Naive thymus-derived CD8-positive, alpha-beta T cell (primary cell): ENCODE measurements at regions not wholly inside any gene's neighbourhood (a gene's known extent, or its start where the extent isn't known, plus 50 kb on each side); places are given as distances from the start of the nearest gene placed in this dataset.
"Not testable (repeated sequence)": the region's sequence is repeated elsewhere in the genome, so short reads cannot be mapped to it uniquely, and the experiment has no call there.

Experiments
- ATAC-seq, 2 donors: fragments of 150-1000 bp; cut with Tn5 transposase in 1 of 2; sonication (Bioruptor Pico), chemical (Tn5 transposase) in 1 of 2; 1 replicate in 1 of 2; 2 replicates in 1 of 2; pipeline ENCODE4 v1.10.0; 2021; ENCODE audit warnings: mild to moderate bottlenecking in 2 of 2, moderate library complexity in 2 of 2
- POLR2A ChIA-PET: fragments of 350-600 bp; sonication (Branson Sonifier 250); formaldehyde crosslinking; loops from one replicate; lab custom pipeline; 2021; ENCODE audit warnings: antibody characterized with exemption; lab: Charles Lee
- DNase-seq, 10 donors: peaks; one replicate each; pipeline versions ENCODE4 v3.0.0 to v3.0.0-alpha.2; 2020 to 2022
- H3K27ac Mint-ChIP-seq, 10 donors: one replicate each; pipeline ENCODE4 v1.8.0; 2020 to 2022; ENCODE audit warnings: mild to moderate bottlenecking in 10 of 10, mixed read lengths in 10 of 10, moderate library complexity in 4 of 10, inconsistent platforms in 1 of 10
- H3K27me3 Mint-ChIP-seq, 5 donors: one replicate each; pipeline ENCODE4 v1.8.0; 2021 to 2022; ENCODE audit warnings: mixed read lengths in 5 of 5
- H3K36me3 Mint-ChIP-seq, 3 donors: one replicate each; pipeline ENCODE4 v1.8.0; 2020 to 2022; ENCODE audit warnings: mixed read lengths in 3 of 3, mild to moderate bottlenecking in 2 of 3, inconsistent platforms in 1 of 3
- H3K4me1 Mint-ChIP-seq, 4 donors: one replicate each; pipeline ENCODE4 v1.8.0; 2021 to 2022; ENCODE audit warnings: mixed read lengths in 4 of 4
- H3K4me3 Mint-ChIP-seq, 10 donors: one replicate each; pipeline ENCODE4 v1.8.0; 2020 to 2022; ENCODE audit warnings: mild to moderate bottlenecking in 10 of 10, mixed read lengths in 10 of 10, moderate library complexity in 6 of 10, inconsistent platforms in 1 of 10
- H3K9me3 Mint-ChIP-seq, 9 donors: one replicate each; pipeline ENCODE4 v1.8.0; 2020 to 2022; ENCODE audit warnings: mixed read lengths in 9 of 9, mild to moderate bottlenecking in 3 of 9, inconsistent platforms in 1 of 9, moderate library complexity in 1 of 9

GRCh38 chr7:19302731-19303130, 157.5 kb upstream of the FERD3L start:
- Mint-ChIP-seq H3K9me3 (peaks cover 0 to 9% (median 0%) of the 10 kb centered on the region in 9 donors), H3K4me3 (no peak overlapping the region), H3K4me1 (no peaks in the 10 kb centered on the region), H3K36me3 (no peaks in the 10 kb centered on the region), H3K27me3 (no peaks in the 10 kb centered on the region), H3K27ac (no peak overlapping the region)
- DNase-seq (no peak), ATAC-seq (no peak)
- POLR2A ChIA-PET = no interaction called here

- H3K4me1 Mint-ChIP-seq = peaks cover 0 to 2% (median 0%) of the 10 kb centered on the region in 4 donors
- ATAC-seq (no peak), DNase-seq (no peak)
- H3K9me3 Mint-ChIP-seq = peaks cover 0 to 9% (median 0%) of the 10 kb centered on the region in 9 donors
- no peak overlapping the region for H3K4me3 Mint-ChIP-seq
- no peaks in the 10 kb centered on the region for H3K36me3 Mint-ChIP-seq
- no peak overlapping the region for H3K27ac Mint-ChIP-seq
- no peaks in the 10 kb centered on the region for H3K27me3 Mint-ChIP-seq
- POLR2A ChIA-PET = no interaction called here
These were observed 151.4 kb upstream of the FERD3L start for GRCh38 chr7:19296617-19297016.

GRCh38 chr7:19295376-19295775, 150.2 kb upstream of the FERD3L start:
- no peaks in the 10 kb centered on the region for H3K27me3 Mint-ChIP-seq
- POLR2A ChIA-PET = no interaction called here

GRCh38 chr7:19294619-19295018, 149.4 kb upstream of the FERD3L start:
- H3K36me3 Mint-ChIP-seq = no peaks in the 10 kb centered on the region
- ATAC-seq (no peak), DNase-seq (no peak)
- H3K4me1 Mint-ChIP-seq = peaks cover 0 to 2% (median 0%) of the 10 kb centered on the region in 4 donors
- POLR2A ChIA-PET = no interaction called here
- H3K4me3 Mint-ChIP-seq = no peak overlapping the region
- no peaks in the 10 kb centered on the region for H3K27me3 Mint-ChIP-seq
- no peak overlapping the region for H3K27ac Mint-ChIP-seq
- peaks cover 0 to 11% (median 0%) of the 10 kb centered on the region in 9 donors for H3K9me3 Mint-ChIP-seq

More at GRCh38 chr7:19295376-19295775, 150.2 kb upstream of the FERD3L start:
- H3K4me3 Mint-ChIP-seq = no peak overlapping the region
- no peaks in the 10 kb centered on the region for H3K36me3 Mint-ChIP-seq
- ATAC-seq = no peak
- H3K9me3 Mint-ChIP-seq = peaks cover 0 to 11% (median 0%) of the 10 kb centered on the region in 9 donors
- DNase-seq = no peak
- no peak overlapping the region for H3K27ac Mint-ChIP-seq
- peaks cover 0 to 2% (median 0%) of the 10 kb centered on the region in 4 donors for H3K4me1 Mint-ChIP-seq

GRCh38 chr7:19293431-19293830, 148.2 kb upstream of the FERD3L start:
- POLR2A ChIA-PET = no interaction called here
- no peak for DNase-seq
- no peak for ATAC-seq
- H3K4me1 Mint-ChIP-seq = peaks cover 0 to 2% (median 0%) of the 10 kb centered on the region in 4 donors
- peaks cover 0 to 11% (median 2%) of the 10 kb centered on the region in 9 donors for H3K9me3 Mint-ChIP-seq
- no peak overlapping the region for H3K27ac Mint-ChIP-seq
- H3K36me3 Mint-ChIP-seq = no peaks in the 10 kb centered on the region
- H3K27me3 Mint-ChIP-seq = no peaks in the 10 kb centered on the region
- no peak overlapping the region for H3K4me3 Mint-ChIP-seq

- H3K36me3 Mint-ChIP-seq = no peaks in the 10 kb centered on the region
- no peak overlapping the region for H3K4me3 Mint-ChIP-seq
- H3K4me1 Mint-ChIP-seq = peaks cover 0 to 2% (median 0%) of the 10 kb centered on the region in 4 donors
- ATAC-seq (no peak), DNase-seq (no peak)
- POLR2A ChIA-PET = no interaction called here
- H3K9me3 Mint-ChIP-seq = peaks cover 0 to 11% (median 0%) of the 10 kb centered on the region in 9 donors
- H3K27me3 Mint-ChIP-seq = no peaks in the 10 kb centered on the region
- H3K27ac Mint-ChIP-seq = no peak overlapping the region
These were observed 145.7 kb upstream of the FERD3L start for GRCh38 chr7:19290968-19291367.

GRCh38 chr7:19290066-19290465, 144.8 kb upstream of the FERD3L start:
- Mint-ChIP-seq H3K4me3 (no peak overlapping the region), H3K36me3 (no peaks in the 10 kb centered on the region), H3K27ac (no peak overlapping the region), H3K27me3 (no peaks in the 10 kb centered on the region), H3K4me1 (peaks cover 0 to 2% (median 0%) of the 10 kb centered on the region in 4 donors), H3K9me3 (peaks cover 0 to 11% (median 0%) of the 10 kb centered on the region in 9 donors)
- DNase-seq (no peak), ATAC-seq (no peak)
- POLR2A ChIA-PET = no interaction called here

GRCh38 chr7:19284596-19285300, 139.5 kb upstream of the FERD3L start:
- Mint-ChIP-seq H3K4me1 (no peaks in the 10 kb centered on the region), H3K9me3 (peaks cover 2 to 8% (median 5%) of the 10 kb centered on the region in 9 donors), H3K27me3 (no peaks in the 10 kb centered on the region), H3K36me3 (no peaks in the 10 kb centered on the region), H3K27ac (no peak overlapping the region), H3K4me3 (no peak overlapping the region)
- no peak for ATAC-seq
- POLR2A ChIA-PET = no interaction called here
- DNase-seq = no peak

- Mint-ChIP-seq H3K4me1 (no peaks in the 10 kb centered on the region), H3K4me3 (no peak overlapping the region), H3K9me3 (peaks cover 2 to 11% (median 8%) of the 10 kb centered on the region in 9 donors), H3K27me3 (no peaks in the 10 kb centered on the region), H3K27ac (no peak overlapping the region), H3K36me3 (no peaks in the 10 kb centered on the region)
- POLR2A ChIA-PET = no interaction called here
- ATAC-seq (no peak), DNase-seq (no peak)
These were observed 138.9 kb upstream of the FERD3L start for GRCh38 chr7:19284136-19284535.

GRCh38 chr7:19275000-19275399, 129.8 kb upstream of the FERD3L start:
- H3K9me3 Mint-ChIP-seq = peaks cover 0 to 19% (median 9%) of the 10 kb centered on the region in 9 donors
- no peak overlapping the region for H3K27ac Mint-ChIP-seq

GRCh38 chr7:19272329-19272728, 127.1 kb upstream of the FERD3L start:
- POLR2A ChIA-PET, DNase-seq, H3K27me3 Mint-ChIP-seq, H3K36me3 Mint-ChIP-seq, ATAC-seq, H3K4me1 Mint-ChIP-seq, H3K4me3 Mint-ChIP-seq, H3K9me3 Mint-ChIP-seq, H3K27ac Mint-ChIP-seq: not testable (repeated sequence)

More at GRCh38 chr7:19275000-19275399, 129.8 kb upstream of the FERD3L start:
- H3K27me3 Mint-ChIP-seq = no peaks in the 10 kb centered on the region
- no peaks in the 10 kb centered on the region for H3K4me1 Mint-ChIP-seq
- ATAC-seq = no peak
- DNase-seq = no peak
- POLR2A ChIA-PET = no interaction called here
- H3K4me3 Mint-ChIP-seq = no peak overlapping the region
- no peaks in the 10 kb centered on the region for H3K36me3 Mint-ChIP-seq

- Mint-ChIP-seq H3K27ac (no peak overlapping the region), H3K36me3 (no peaks in the 10 kb centered on the region), H3K9me3 (peaks cover 0 to 14% (median 2%) of the 10 kb centered on the region in 9 donors), H3K4me1 (no peaks in the 10 kb centered on the region), H3K4me3 (no peak overlapping the region), H3K27me3 (no peaks in the 10 kb centered on the region)
- DNase-seq (no peak), ATAC-seq (no peak)
- POLR2A ChIA-PET = no interaction called here
These were observed 124.1 kb upstream of the FERD3L start for GRCh38 chr7:19269301-19269700.

GRCh38 chr7:19268737-19269136, 123.5 kb upstream of the FERD3L start:
- POLR2A ChIA-PET = no interaction called here
- H3K4me1 Mint-ChIP-seq = no peaks in the 10 kb centered on the region
- H3K27me3 Mint-ChIP-seq = no peaks in the 10 kb centered on the region
- DNase-seq (no peak), ATAC-seq (no peak)
- no peak overlapping the region for H3K4me3 Mint-ChIP-seq
- peaks cover 0 to 14% (median 2%) of the 10 kb centered on the region in 9 donors for H3K9me3 Mint-ChIP-seq
- no peak overlapping the region for H3K27ac Mint-ChIP-seq
- no peaks in the 10 kb centered on the region for H3K36me3 Mint-ChIP-seq

GRCh38 chr7:19262826-19263225, 117.6 kb upstream of the FERD3L start:
- POLR2A ChIA-PET = no interaction called here
- no peaks in the 10 kb centered on the region for H3K36me3 Mint-ChIP-seq
- H3K4me3 Mint-ChIP-seq = no peak overlapping the region
- ATAC-seq (no peak), DNase-seq (no peak)
- H3K27ac Mint-ChIP-seq = no peak overlapping the region
- H3K4me1 Mint-ChIP-seq = no peaks in the 10 kb centered on the region
- peaks cover 0 to 16% (median 4%) of the 10 kb centered on the region in 9 donors for H3K9me3 Mint-ChIP-seq
- H3K27me3 Mint-ChIP-seq = no peaks in the 10 kb centered on the region
